PC-9 (cell line): ENCODE measurements at regions not wholly inside any gene's neighbourhood (a gene's known extent, or its start where the extent isn't known, plus 50 kb on each side); places are given as distances from the start of the nearest gene placed in this dataset.

Source experiments
- CTCF ChIP-seq: fragments of 200-600 bp; sonication (generic); conservative IDR thresholded peaks from 2 replicates; pipeline ENCODE4 v1.6.1; 2017; ENCODE audit warnings: mixed run types, antibody characterized with exemption, mild to moderate bottlenecking, moderate library complexity
- EZH2 ChIP-seq: fragments of 200-600 bp; sonication (generic); IDR thresholded peaks from 2 replicates; pipeline ENCODE4 v1.8.0; 2017; ENCODE audit warnings: antibody characterized with exemption, low read depth

GRCh38 chr16:77636615-77637014 is 85.7 kb upstream of the NUDT7 start:
- TF ChIP-seq CTCF, result no peak
- no peak for TF ChIP-seq EZH2
